Ovary (tissue), 3 donors: ENCODE measurements at regions not wholly inside any gene's neighbourhood (a gene's known extent, or its start where the extent isn't known, plus 50 kb on each side); places are given as distances from the start of the nearest gene placed in this dataset.

Experiments
- EP300 ChIP-seq: sonication (generic); formaldehyde crosslinking; IDR thresholded peaks from one replicate; pipeline ENCODE4 v1.6.1; 2017; ENCODE audit warnings: antibody characterized with exemption
- POLR2A ChIP-seq: fragments of 450-650 bp; IDR thresholded peaks from one replicate; pipeline ENCODE4 v1.6.1; 2017; ENCODE audit warnings: antibody characterized with exemption, mild to moderate bottlenecking, moderate library complexity
- TF ChIP-seq, protein P1 (sequence below), 3 donors: fragments of 450-650 bp in 2 of 3; fragments of 200-600 bp in 1 of 3; IDR thresholded peaks; one replicate each; pipeline versions ENCODE4 v1.5.1 to v1.8.0; 2016 to 2022; ENCODE audit warnings: antibody characterized with exemption in 3 of 3, mild to moderate bottlenecking in 1 of 3
- donor health status: DM: no; HTN: no; CAD: no.

DNA sequence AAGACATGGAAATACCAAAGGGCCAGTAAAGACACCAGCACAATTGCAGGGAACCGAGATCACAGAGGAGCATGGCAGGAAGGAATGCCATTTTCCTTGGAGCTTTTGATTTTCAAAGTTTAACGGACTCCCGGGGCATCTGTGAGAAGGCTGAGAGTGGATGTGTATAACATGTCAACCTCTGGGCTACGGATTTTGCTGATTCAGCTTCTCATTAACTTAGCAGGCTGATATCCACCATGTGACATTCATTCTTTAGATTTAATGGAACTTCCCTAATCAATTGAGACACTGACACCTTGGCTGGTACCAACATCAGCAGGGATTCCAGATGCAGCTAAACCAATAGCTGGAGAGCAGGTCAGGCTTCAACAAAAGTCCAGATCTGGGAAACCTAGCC lies 496.6 kb upstream of the SPHKAP start:
- TF ChIP-seq, protein P1, sequence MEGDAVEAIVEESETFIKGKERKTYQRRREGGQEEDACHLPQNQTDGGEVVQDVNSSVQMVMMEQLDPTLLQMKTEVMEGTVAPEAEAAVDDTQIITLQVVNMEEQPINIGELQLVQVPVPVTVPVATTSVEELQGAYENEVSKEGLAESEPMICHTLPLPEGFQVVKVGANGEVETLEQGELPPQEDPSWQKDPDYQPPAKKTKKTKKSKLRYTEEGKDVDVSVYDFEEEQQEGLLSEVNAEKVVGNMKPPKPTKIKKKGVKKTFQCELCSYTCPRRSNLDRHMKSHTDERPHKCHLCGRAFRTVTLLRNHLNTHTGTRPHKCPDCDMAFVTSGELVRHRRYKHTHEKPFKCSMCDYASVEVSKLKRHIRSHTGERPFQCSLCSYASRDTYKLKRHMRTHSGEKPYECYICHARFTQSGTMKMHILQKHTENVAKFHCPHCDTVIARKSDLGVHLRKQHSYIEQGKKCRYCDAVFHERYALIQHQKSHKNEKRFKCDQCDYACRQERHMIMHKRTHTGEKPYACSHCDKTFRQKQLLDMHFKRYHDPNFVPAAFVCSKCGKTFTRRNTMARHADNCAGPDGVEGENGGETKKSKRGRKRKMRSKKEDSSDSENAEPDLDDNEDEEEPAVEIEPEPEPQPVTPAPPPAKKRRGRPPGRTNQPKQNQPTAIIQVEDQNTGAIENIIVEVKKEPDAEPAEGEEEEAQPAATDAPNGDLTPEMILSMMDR (IDR thresholded peaks at IDR 0.05), result no peak
- no peak for TF ChIP-seq EP300
- TF ChIP-seq POLR2A, result no peak
